Activated CD8-positive, alpha-beta memory T cell treated with anti-CD3 and anti-CD28 coated beads for 36 hours (primary cell): ENCODE measurements at regions not wholly inside any gene's neighbourhood (a gene's known extent, or its start where the extent isn't known, plus 50 kb on each side); places are given as distances from the start of the nearest gene placed in this dataset.

Source experiments
- CTCF ChIA-PET: fragments of 350-600 bp; sonication (Branson Sonifier 250); formaldehyde crosslinking; loops from one replicate; lab custom pipeline; 2021; ENCODE audit warnings: antibody characterized with exemption; lab: Charles Lee
- POLR2A ChIA-PET: fragments of 350-600 bp; sonication (Branson Sonifier 250); formaldehyde crosslinking; loops from one replicate; lab custom pipeline; 2021; ENCODE audit warnings: antibody characterized with exemption; lab: Charles Lee

GRCh38 chr15:29563112-29563511 is 259.2 kb downstream of the TJP1 start:
- ChIA-PET CTCF (no interaction called here), POLR2A (no interaction called here)

GRCh38 chr15:29560896-29561295 is 261.4 kb downstream of the TJP1 start:
- CTCF ChIA-PET, result no interaction called here
- POLR2A ChIA-PET, result no interaction called here

DNA sequence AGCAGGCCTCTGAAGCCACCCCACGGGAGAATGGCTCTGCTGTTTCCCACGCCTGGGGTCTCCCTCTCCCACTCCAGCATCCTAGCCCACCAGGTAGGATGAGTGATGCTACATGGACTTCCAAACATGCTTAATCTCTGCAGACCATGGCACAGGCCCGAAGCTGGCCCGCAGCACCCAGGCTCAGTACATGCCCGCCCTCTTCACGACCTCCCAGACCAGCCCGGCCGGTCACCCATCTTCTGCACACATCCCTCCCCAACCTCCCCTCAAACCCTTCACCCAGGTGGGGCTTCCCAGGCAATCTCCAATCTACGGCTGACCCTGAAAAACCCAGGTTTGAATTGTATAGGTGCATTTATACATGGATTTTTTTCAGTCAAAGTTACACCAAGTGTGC is 264.0 kb downstream of the TJP1 start:
- POLR2A ChIA-PET, result no interaction called here
- CTCF ChIA-PET, result no interaction called here

DNA sequence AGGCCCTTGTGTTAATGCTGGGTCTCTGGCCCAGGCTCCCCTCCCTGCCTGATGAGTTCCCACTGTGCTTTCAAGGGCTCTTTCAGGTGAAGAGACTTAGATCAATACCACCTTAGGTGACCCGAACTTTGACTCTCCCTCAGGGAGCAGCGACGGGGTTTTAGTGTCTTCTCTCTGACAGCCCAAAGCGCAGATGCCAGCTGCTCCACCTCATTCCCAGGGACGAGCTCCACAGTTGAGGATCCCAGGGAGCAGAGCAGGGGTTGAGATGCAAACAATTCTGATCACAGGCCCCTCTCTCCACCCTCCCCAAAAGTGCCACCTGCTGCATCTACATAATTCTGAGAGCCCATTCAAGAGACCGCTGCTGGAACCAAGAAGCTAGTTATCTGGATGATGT is 265.1 kb downstream of the TJP1 start:
- CTCF ChIA-PET, result no interaction called here
- POLR2A ChIA-PET, result no interaction called here

DNA sequence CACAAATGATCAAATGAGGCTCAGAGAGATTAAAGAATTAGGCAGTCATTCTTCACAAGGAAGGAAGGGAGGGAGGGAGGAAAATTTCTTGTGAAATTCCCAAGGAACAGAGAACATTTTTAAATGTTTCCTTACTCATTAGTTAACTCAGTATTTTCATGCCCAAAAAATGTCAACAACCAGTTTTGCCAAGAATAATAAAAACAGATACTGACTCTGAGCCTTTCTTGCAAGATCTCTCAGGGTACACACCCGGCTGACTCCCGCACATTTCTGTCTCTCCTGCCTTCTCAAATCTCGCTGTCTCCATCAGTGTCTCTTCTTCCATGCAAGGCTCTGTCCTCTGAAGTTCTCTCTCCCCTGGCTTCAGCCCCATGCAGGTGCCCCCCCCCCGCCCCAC is 265.9 kb downstream of the TJP1 start:
- ChIA-PET POLR2A (no interaction called here), CTCF (no interaction called here)

GRCh38 chr15:29554531-29554930 is 267.7 kb downstream of the TJP1 start:
- ChIA-PET CTCF (no interaction called here), POLR2A (no interaction called here)

DNA sequence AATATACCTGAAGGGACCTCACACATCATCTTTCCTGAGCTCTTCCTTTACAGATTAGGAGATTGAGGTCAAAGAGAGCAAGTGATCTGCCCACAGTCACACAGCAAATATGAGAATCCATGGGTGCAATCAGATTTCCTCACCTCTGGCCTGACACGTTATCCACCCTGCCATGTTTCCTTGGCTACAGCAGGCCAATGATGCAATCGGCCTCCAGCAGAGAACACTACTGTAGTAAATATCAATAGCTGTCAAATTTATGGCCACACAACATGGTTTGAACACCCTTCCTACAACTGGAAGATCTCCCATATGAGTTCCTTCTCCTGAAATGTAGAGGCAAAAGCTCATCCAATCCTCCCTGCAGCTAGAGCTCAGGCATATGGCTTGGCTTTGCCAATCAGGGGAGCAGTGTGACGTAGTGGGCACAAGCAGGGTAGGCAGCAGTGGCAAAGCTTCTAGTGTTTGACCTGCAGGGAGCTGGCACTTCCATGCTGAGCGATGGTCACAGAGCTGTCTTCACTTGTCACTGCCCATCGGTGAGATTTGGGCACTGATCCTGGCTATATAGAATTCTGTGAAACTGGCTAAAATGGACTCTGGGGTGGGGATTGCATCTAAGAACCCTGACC is 271.3 kb downstream of the TJP1 start:
- ChIA-PET CTCF (interaction anchor here (1.1 kb wide), 1 partner anchor 39 kb away, joined by 4 read pairs; no protein-coding TSS in a partner anchor), POLR2A (no interaction called here)

- ChIA-PET CTCF (no interaction called here), POLR2A (no interaction called here)
Measured at GRCh38 chr15:29548006-29548405, 274.3 kb downstream of the TJP1 start.

GRCh38 chr15:29544513-29545128 is 275.0 kb upstream of the NSMCE3 start:
- POLR2A ChIA-PET, result no interaction called here
- CTCF ChIA-PET, result no interaction called here

DNA sequence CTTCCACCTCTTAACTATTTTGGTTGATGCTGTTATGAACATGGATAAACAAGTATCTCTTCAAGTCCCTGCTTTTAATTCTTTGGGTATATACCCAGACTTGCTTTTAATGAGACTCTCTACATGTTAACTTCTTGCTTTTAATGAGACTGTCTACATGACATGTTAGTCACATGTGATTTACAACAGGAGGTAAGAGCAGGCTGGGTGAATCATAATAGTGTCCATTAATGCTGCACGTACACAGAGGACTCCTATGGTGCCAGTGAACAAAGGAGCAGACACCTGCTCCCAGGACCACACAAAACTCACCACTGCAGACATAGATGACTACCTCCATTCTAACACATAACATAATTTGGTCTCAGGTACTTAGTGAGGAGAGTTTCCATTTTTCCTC is 273.4 kb upstream of the NSMCE3 start:
- POLR2A ChIA-PET, result no interaction called here
- CTCF ChIA-PET, result no interaction called here

- POLR2A ChIA-PET, result no interaction called here
- CTCF ChIA-PET, result no interaction called here
Measured at GRCh38 chr15:29541309-29541708, 271.7 kb upstream of the NSMCE3 start.

DNA sequence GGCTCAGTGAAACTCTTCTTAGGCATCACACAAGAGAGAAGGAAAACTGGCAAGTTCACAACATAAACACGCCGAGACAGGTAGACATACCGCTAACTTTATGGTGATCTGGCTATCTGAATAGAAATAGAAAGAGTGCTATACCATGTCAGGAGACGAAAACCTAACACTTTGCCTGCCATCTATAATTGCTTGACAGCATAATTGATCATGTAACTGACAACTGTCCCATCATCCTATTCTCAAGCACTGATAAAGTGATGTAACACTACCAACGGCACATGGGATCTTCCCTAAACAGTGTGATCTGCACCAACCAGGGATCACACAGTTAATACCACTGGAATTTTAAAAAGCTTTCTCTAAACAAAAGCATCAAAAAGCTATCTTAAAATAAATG is 270.9 kb upstream of the NSMCE3 start:
- ChIA-PET CTCF (no interaction called here), POLR2A (no interaction called here)

DNA sequence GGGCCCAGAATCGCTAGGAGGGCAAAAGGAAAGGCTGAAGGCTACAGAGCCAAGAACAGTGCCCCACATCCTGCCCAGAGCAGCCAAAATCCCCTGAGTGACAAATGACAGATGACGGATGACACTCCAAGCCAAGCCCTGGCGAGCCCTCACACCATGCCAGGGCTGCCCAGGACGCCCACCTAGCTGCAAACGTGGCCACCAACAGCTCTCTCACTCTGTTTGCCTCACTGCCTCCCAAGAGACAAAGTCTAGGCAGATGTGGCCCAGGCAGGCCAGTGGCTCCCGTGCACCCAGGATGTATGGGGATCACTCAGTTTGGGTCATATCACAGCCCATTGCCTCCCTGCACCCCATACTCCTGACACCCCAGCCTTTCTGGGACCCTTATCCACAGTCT is 270.1 kb upstream of the NSMCE3 start:
- ChIA-PET POLR2A (no interaction called here), CTCF (no interaction called here)

GRCh38 chr15:29538044-29538443 is 268.4 kb upstream of the NSMCE3 start:
- POLR2A ChIA-PET, result no interaction called here
- CTCF ChIA-PET, result no interaction called here

DNA sequence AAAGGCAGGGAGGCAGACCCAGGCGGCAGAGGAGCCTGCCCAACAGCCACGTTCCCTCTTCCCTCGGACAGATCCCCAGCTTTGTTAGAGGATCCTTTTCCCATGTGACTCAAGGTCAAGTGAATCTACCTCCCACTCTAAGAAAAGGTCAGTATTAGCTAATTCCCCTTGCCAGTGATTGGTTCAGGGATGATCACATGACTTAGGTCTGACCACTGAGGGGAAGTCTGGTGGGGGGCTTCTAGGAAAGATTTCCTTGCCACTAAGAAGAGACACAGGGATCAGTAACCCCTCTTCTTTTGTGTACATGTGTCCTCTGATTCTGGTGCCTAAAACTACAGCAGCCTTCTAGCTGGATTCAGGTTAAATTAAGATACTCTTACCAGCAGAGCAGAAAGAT is 266.3 kb upstream of the NSMCE3 start:
- POLR2A ChIA-PET, result no interaction called here

DNA sequence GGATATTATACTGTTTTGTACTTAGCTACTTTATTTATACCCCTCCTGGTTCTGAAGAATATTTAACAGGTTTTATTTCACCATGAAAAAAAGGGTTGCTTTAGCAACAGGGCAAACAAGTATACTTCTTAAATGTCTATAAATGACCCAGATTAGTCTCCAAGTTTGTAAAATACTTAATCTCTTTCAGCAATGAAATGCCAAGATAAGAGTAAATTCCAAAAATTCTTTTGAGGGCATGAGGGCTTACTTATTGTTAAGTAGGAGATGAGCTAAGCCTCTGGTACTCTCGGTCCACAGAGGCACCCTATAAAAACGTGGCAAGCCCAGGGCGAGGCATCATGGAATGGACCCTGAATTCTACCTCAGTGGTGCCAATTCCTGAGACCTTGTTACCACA is 264.8 kb upstream of the NSMCE3 start:
- ChIA-PET POLR2A (no interaction called here), CTCF (interaction anchor here (0.6 kb wide), 1 partner anchor 248 kb away, joined by 3 read pairs; no protein-coding TSS in a partner anchor)

More for the DNA sequence above, 266.3 kb upstream of the NSMCE3 start:
- CTCF ChIA-PET, result no interaction called here

GRCh38 chr15:29533647-29534046 is 264.0 kb upstream of the NSMCE3 start:
- POLR2A ChIA-PET, result no interaction called here
- CTCF ChIA-PET, result no interaction called here

- ChIA-PET POLR2A (no interaction called here), CTCF (no interaction called here)
Measured at GRCh38 chr15:29532296-29532695, 262.7 kb upstream of the NSMCE3 start.

- CTCF ChIA-PET, result no interaction called here
- POLR2A ChIA-PET, result no interaction called here
Measured at GRCh38 chr15:29530966-29531365, 261.3 kb upstream of the NSMCE3 start.

GRCh38 chr15:29529043-29529442 is 259.4 kb upstream of the NSMCE3 start:
- ChIA-PET CTCF (no interaction called here), POLR2A (interaction anchor here (0.5 kb wide), 1 partner anchor 65 kb away, joined by 3 read pairs; no protein-coding TSS in a partner anchor)

- POLR2A ChIA-PET, result no interaction called here
- CTCF ChIA-PET, result no interaction called here
Measured at GRCh38 chr15:29528276-29528675, 258.7 kb upstream of the NSMCE3 start.

DNA sequence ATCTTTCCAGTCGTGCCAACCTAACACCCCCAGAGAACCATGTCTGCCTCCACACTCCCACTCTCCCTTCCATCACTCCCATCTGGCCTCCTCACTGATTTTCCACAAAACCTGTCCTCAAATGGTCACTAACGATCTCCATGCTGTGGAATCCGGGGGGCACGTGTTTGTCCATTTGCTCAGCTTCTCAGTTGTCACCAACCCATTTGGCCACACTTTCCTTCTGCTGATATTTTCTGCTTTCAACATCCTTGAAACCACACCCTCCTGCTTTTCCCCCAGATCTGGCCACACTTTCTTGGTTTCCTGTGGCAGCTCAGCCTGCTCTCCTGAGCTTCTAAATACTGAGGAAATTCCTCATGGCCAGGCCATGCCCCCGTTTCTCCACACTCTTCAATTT is 257.2 kb upstream of the NSMCE3 start:
- ChIA-PET CTCF (no interaction called here), POLR2A (no interaction called here)
